ENCODE measurements at regions not wholly inside any gene's neighbourhood (a gene's known extent, or its start where the extent isn't known, plus 50 kb on each side); places are given as distances from the start of the nearest gene placed in this dataset.

DNA sequence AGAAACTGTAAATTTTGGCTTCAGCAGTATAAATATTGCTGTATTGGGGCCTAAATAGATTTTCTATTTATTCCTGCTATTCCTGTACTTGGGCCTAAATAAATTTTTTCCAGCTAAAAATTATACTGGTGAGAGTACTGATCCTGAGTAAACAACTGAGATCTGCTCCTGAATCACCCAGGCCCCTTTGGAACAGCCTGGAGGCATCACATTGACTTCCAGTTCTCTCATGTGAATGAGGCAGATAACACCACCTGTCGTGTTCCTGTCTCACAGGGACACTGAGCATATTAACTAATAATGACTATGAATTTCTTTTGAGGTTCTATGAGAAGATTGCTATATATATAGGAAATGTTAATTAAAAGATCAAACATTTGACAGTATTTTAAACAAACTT is 119.5 kb upstream of the PLCXD3 start:
- no peaks in the 10 kb centered on the region for H3K36me3 ChIP-seq
- intact Hi-C loops (cut with DNase I; ENCODE audit: low total_unique reads), result no loop called here
- H3K27me3 ChIP-seq, result no peaks in the 10 kb centered on the region
- TF ChIP-seq, protein P1, sequence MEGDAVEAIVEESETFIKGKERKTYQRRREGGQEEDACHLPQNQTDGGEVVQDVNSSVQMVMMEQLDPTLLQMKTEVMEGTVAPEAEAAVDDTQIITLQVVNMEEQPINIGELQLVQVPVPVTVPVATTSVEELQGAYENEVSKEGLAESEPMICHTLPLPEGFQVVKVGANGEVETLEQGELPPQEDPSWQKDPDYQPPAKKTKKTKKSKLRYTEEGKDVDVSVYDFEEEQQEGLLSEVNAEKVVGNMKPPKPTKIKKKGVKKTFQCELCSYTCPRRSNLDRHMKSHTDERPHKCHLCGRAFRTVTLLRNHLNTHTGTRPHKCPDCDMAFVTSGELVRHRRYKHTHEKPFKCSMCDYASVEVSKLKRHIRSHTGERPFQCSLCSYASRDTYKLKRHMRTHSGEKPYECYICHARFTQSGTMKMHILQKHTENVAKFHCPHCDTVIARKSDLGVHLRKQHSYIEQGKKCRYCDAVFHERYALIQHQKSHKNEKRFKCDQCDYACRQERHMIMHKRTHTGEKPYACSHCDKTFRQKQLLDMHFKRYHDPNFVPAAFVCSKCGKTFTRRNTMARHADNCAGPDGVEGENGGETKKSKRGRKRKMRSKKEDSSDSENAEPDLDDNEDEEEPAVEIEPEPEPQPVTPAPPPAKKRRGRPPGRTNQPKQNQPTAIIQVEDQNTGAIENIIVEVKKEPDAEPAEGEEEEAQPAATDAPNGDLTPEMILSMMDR (IDR thresholded peaks at IDR 0.05), result no peak
- peaks cover 0 to 12% (median 0%) of the 10 kb centered on the region in 4 donors for H3K4me1 ChIP-seq
- no peak overlapping the region for H3K27ac ChIP-seq
- H3K9me3 ChIP-seq, result no peaks in the 10 kb centered on the region
- DNase-seq, result no peak
- no peak overlapping the region for H3K4me3 ChIP-seq

DNA sequence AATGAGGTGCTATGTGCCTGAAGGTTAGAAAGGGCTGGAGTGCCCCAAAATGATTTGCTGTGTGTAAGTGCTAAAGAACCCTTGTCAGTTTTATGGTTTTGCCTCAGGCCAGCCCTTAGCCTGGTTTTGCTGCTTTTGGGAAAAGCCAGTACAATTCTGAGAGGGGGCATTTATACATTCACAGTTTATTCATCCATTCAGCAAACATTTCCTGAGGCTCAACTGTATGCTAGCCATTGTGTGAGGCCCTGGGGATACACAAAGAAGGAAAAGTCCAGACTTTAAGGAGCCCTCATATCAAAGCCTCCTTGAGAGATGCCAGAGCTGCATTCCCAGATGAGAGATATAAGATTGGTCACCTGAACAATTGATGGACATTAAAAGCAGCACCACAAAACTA is 115.2 kb upstream of the PLCXD3 start:
- no peak for DNase-seq
- Histone ChIP-seq H3K4me1 (peaks cover 0 to 28% (median 3%) of the 10 kb centered on the region in 4 donors), H3K27ac (no peak overlapping the region), H3K36me3 (no peaks in the 10 kb centered on the region), H3K9me3 (no peaks in the 10 kb centered on the region), H3K27me3 (no peaks in the 10 kb centered on the region), H3K4me3 (no peak overlapping the region)
- TF ChIP-seq, protein P1 (IDR thresholded peaks at IDR 0.05), result no peak
- intact Hi-C loops (cut with DNase I; ENCODE audit: low total_unique reads), result no loop called here

DNA sequence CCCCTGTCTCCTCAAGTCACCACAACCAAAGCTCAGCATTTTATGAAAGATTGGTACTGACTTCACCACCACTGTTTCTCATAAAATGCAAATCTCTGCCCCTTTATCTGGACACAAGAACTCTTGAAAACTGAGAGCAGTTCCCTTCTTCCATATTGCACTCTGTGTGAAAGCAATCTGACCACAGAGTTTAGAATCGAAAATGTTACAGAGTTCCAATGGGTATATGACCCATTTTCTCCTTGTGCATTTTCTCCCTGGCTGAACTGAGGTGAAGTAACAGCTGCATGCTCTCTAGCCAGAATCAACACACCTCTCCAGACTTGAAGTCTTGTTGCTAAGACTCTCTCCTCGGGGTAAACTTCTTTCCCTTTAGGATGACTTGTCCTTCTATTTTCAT is 111.0 kb upstream of the PLCXD3 start:
- Histone ChIP-seq H3K27me3 (no peaks in the 10 kb centered on the region), H3K36me3 (no peaks in the 10 kb centered on the region), H3K27ac (no peak overlapping the region), H3K4me3 (no peak overlapping the region), H3K4me1 (peaks cover 0 to 32% (median 5%) of the 10 kb centered on the region in 4 donors), H3K9me3 (no peaks in the 10 kb centered on the region)
- TF ChIP-seq, protein P1 (IDR thresholded peaks at IDR 0.05), result no peak
- intact Hi-C loops (cut with DNase I; ENCODE audit: low total_unique reads), result no loop called here
- DNase-seq, result no peak

DNA sequence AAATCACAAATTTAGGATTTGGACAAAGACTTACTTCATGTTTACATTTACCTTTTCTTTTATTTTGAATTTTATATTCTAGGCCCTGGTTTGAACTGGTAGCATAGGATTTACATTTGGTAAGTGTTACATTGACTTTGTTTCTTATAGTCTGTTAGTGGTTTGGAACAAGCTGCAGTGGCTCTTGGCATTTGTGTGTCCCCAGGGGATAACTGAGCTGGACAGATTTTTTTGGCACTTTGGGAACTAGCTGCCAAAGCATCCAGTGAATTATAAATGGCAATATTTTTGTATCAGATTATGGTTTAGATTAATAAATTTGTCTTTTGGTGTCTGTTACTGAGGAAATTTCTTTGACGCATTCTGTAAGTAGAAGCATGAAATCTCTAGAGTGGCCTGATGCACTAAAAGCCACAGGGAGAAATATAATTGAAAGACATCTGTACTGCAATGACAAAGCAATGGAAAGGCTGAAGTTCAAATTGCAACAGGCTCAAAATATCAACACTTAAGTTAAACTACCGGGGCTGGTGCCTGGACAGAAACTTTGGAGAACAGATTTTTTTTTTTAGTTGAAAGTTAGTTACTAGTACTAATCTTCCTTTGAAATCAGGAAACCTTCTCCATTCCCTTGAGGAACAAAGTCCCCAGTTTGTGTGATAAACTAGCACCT is 107.6 kb upstream of the PLCXD3 start:
- Histone ChIP-seq H3K27me3 (no peaks in the 10 kb centered on the region), H3K27ac (peak overlapping the region in 1 of 2 donors; percentile 44), H3K4me3 (no peak overlapping the region), H3K4me1 (peaks cover 0 to 32% (median 5%) of the 10 kb centered on the region in 4 donors), H3K9me3 (no peaks in the 10 kb centered on the region), H3K36me3 (no peaks in the 10 kb centered on the region)
- peak in 1 of 2 donors; percentile 64 for DNase-seq
- TF ChIP-seq, protein P1 (IDR thresholded peaks at IDR 0.05), result no peak
- intact Hi-C loops (cut with DNase I; ENCODE audit: low total_unique reads), result no loop called here

DNA sequence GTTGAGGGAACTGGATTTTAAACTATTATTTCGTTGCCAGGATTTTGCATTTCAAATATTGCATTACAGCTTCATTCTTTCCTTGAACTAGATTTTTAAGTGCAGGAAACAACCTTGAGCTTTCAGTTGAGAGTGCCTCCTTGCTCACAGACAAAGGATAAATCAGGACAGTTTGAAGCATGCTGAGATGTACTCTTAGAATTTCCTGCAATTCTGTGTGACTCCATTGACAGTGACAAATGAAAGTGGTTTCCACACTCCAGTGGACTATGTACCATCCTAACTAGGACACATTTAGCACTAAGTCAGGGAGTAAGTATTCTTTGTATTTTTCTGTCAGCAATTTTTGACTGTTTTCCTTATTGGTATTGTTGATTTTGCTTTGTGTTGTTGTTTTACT is 100.0 kb upstream of the PLCXD3 start:
- Histone ChIP-seq H3K27me3 (no peaks in the 10 kb centered on the region), H3K4me3 (no peak overlapping the region), H3K36me3 (no peaks in the 10 kb centered on the region), H3K27ac (no peak overlapping the region), H3K4me1 (no peaks in the 10 kb centered on the region), H3K9me3 (peaks cover 0 to 6% (median 0%) of the 10 kb centered on the region in 3 donors)
- TF ChIP-seq, protein P1 (IDR thresholded peaks at IDR 0.05), result no peak
- intact Hi-C loops (cut with DNase I; ENCODE audit: low total_unique reads), result no loop called here
- no peak for DNase-seq

Data from tibial artery (tissue), 4 donors.